ENCODE measurements at regions not wholly inside any gene's neighbourhood (a gene's known extent, or its start where the extent isn't known, plus 50 kb on each side); places are given as distances from the start of the nearest gene placed in this dataset.

DNA sequence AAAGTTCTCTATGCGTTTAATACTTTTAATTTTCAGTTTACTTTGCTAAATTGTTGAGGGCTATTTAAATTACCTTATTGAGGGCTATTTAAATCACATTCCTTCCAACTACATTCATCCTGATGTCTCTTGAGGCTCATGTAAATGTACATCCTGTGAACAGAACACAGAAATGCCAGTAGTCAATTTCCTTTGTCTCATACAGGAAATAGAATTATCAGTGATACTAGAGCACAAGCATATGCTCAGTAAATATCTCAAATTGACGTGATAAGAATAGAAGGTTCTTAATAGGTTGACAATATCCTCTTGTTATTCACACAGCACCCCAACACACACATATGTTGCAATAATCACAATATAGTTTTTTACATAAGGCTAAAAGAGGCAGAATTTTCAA lies 449.0 kb downstream of the CYLC2 start:
- no peak for FAIRE-seq
- Histone ChIP-seq H2BK120ac (replicated peaks; ENCODE audit: low read depth, low read length) (no peak overlapping the region), H2BK12ac (ENCODE audit: low read depth, low read length) (no peak overlapping the region), H3K56ac (replicated peaks; ENCODE audit: insufficient read length, low read depth, low read length) (no peak overlapping the region), H3K14ac (ENCODE audit: insufficient read length) (no peak overlapping the region), H4K91ac (replicated peaks; ENCODE audit: insufficient read length, low read length) (no peak overlapping the region), H3K23ac (ENCODE audit: insufficient read length) (no peak overlapping the region), H4K20me1 (replicated peaks in 1 of 2; ENCODE audit: control insufficient read depth in 1 of 2, insufficient read depth in 2 of 2, low read length in 2 of 2) (no peaks in the 10 kb centered on the region), H3K4me1 (replicated peaks in 1 of 4; ENCODE audit: control insufficient read depth in 3 of 4, insufficient read depth in 4 of 4, low read length in 3 of 4) (no peaks in the 10 kb centered on the region), H3K79me1 (ENCODE audit: low read depth, low read length) (no peaks in the 10 kb centered on the region), H2BK5ac (ENCODE audit: low read depth, low read length) (no peak overlapping the region), H3K23me2 (ENCODE audit: low read depth, low read length) (no peaks in the 10 kb centered on the region), H2BK15ac (ENCODE audit: low read length) (no peak overlapping the region), H3K36me3 (ENCODE audit: control insufficient read depth in 2 of 4, insufficient read depth in 4 of 4, low read length in 3 of 4) (no peaks in the 10 kb centered on the region), H3K9me3 (ENCODE audit: insufficient read depth in 2 of 2, low read depth in 1 of 2, low read length in 1 of 2) (peaks cover 4% of the 10 kb centered on the region in 2 experiments; a peak in 3 of 4 replicates), H3K27me3 (replicated peaks in 1 of 4; ENCODE audit: control insufficient read depth in 3 of 4, extremely low read depth in 1 of 4, insufficient read depth in 3 of 4, low read length in 3 of 4) (no peaks in the 10 kb centered on the region), H2BK20ac (ENCODE audit: low read length) (no peak overlapping the region), H4K8ac (ENCODE audit: extremely low read depth, insufficient read depth, low read length) (no peak overlapping the region), H2AK5ac (ENCODE audit: low read depth, low read length) (no peak overlapping the region), H4K5ac (ENCODE audit: insufficient read length, low read depth, low read length) (no peak overlapping the region), H3K9ac (replicated peaks in 1 of 4; ENCODE audit: extremely low read depth in 1 of 4, low read depth in 3 of 4, low read length in 3 of 4) (no peak overlapping the region), H3K79me2 (ENCODE audit: control insufficient read depth in 1 of 2, insufficient read depth in 2 of 2, low read length in 2 of 2) (no peaks in the 10 kb centered on the region), H3K27ac (ENCODE audit: low read depth, low read length) (no peak overlapping the region), H3K4ac (replicated peaks; ENCODE audit: insufficient read length, low read depth, low read length) (no peak overlapping the region), H3K4me3 (ENCODE audit: extremely low read depth in 1 of 4, insufficient read depth in 2 of 4, low read depth in 3 of 4, low read length in 4 of 4) (no peak overlapping the region), H3K18ac (ENCODE audit: extremely low read depth, low read length) (no peak overlapping the region), H2AFZ (ENCODE audit: low read length) (no peak overlapping the region), H3K4me2 (ENCODE audit: insufficient read depth in 1 of 2, low read depth in 2 of 2, low read length in 2 of 2) (no peak overlapping the region)
- 89% methylated on average over 2 of the region's 2 CpGs; no CpG with 5 or more reads in 1 of the 2 experiments for WGBS, 2 experiments (ENCODE audit: extremely low coverage in 1 of 2, insufficient coverage in 1 of 2, insufficient read length in 1 of 2, insufficient replicate concordance in 2 of 2, low coverage in 1 of 2, low lambda C conversion rate in 2 of 2, missing lambda C conversion rate in 1 of 2)
- DNase-seq (ENCODE audit: low read depth in 1 of 2, low spot score in 2 of 2): no peak
- POLR2A ChIA-PET (ENCODE audit: partially characterized antibody): no interaction called here
- TF ChIP-seq, protein P1, sequence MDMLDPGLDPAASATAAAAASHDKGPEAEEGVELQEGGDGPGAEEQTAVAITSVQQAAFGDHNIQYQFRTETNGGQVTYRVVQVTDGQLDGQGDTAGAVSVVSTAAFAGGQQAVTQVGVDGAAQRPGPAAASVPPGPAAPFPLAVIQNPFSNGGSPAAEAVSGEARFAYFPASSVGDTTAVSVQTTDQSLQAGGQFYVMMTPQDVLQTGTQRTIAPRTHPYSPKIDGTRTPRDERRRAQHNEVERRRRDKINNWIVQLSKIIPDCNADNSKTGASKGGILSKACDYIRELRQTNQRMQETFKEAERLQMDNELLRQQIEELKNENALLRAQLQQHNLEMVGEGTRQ (IDR thresholded peaks at IDR 0.05; ENCODE audit: low read length): no peak
- TF ChIP-seq EP300 (IDR thresholded peaks at IDR 0.05; ENCODE audit: borderline replicate concordance in 1 of 2, low read depth in 2 of 2, low read length in 2 of 2) (no peak), RBBP5 (IDR thresholded peaks at IDR 0.05; ENCODE audit: borderline replicate concordance, low read depth, low read length) (no peak), POLR2A (IDR thresholded peaks at IDR 0.05; ENCODE audit: control extremely low read depth in 1 of 2, low read depth in 2 of 2, low read length in 2 of 2) (no peak), BCL11A (IDR thresholded peaks at IDR 0.05; ENCODE audit: low read depth in 2 of 2, low read length in 2 of 2) (no peak)
- CTCF ChIA-PET (ENCODE audit: partially characterized antibody): no interaction called here
